PFSK-1 (cell line): ENCODE measurements at regions not wholly inside any gene's neighbourhood (a gene's known extent, or its start where the extent isn't known, plus 50 kb on each side); places are given as distances from the start of the nearest gene placed in this dataset.

Experiments
- FOXP2 ChIP-seq: optimal IDR thresholded peaks from 2 replicates; pipeline ENCODE3; 2011; ENCODE audit warnings: borderline replicate concordance, control low read depth, inconsistent platforms; ENCODE audit not compliant: insufficient read depth; ENCODE audit errors: extremely low read length, extremely low read depth
- POLR2AphosphoS5 ChIP-seq: IDR thresholded peaks from 2 replicates; pipeline ENCODE4 v1.6.1; 2012; ENCODE audit warnings: low read depth, mild to moderate bottlenecking, control low read depth, low read length, moderate library complexity
- REST ChIP-seq, 2 experiments: IDR thresholded peaks; 2 replicates each; pipeline versions ENCODE4 v1.6.1 to v1.8.0; 2011 to 2012; ENCODE audit warnings: low read depth in 2 of 2, low read length in 2 of 2, control low read depth in 1 of 2, inconsistent platforms in 1 of 2, mild to moderate bottlenecking in 1 of 2, moderate library complexity in 1 of 2; ENCODE audit not compliant: insufficient read depth in 1 of 2
- SIN3A ChIP-seq: IDR thresholded peaks from 2 replicates; pipeline ENCODE4 v1.6.1; 2012; ENCODE audit warnings: mild to moderate bottlenecking, low read length, moderate library complexity, borderline replicate concordance; ENCODE audit not compliant: insufficient read depth
- TAF1 ChIP-seq: IDR thresholded peaks from 2 replicates; pipeline ENCODE4 v1.6.1; 2012; ENCODE audit warnings: low read length, control low read depth, borderline replicate concordance; ENCODE audit not compliant: insufficient read depth

- TF ChIP-seq FOXP2 (no peak), TAF1 (no peak), REST (IDR thresholded peaks at IDR 0.05; ENCODE audit: insufficient read depth in 1 of 2, low read depth in 2 of 2, low read length in 2 of 2) (no peak), SIN3A (no peak), POLR2AphosphoS5 (no peak)
These were observed 981.7 kb downstream of the NR2F1-AS1 start for GRCh38 chr5:92599217-92599810.

GRCh38 chr5:92594031-92594430 lies 987.0 kb downstream of the NR2F1-AS1 start:
- no peak for TF ChIP-seq POLR2AphosphoS5
- TF ChIP-seq TAF1 = no peak
- TF ChIP-seq REST (IDR thresholded peaks at IDR 0.05; ENCODE audit: insufficient read depth in 1 of 2, low read depth in 2 of 2, low read length in 2 of 2) = no peak
- no peak for TF ChIP-seq SIN3A
- no peak for TF ChIP-seq FOXP2

GRCh38 chr5:92588876-92589275 lies 992.1 kb downstream of the NR2F1-AS1 start:
- TF ChIP-seq REST (IDR thresholded peaks at IDR 0.05; ENCODE audit: insufficient read depth in 1 of 2, low read depth in 2 of 2, low read length in 2 of 2) (no peak), SIN3A (no peak), POLR2AphosphoS5 (no peak), TAF1 (no peak), FOXP2 (no peak)

GRCh38 chr5:92581690-92582089 lies 999.3 kb downstream of the NR2F1-AS1 start:
- no peak for TF ChIP-seq TAF1
- TF ChIP-seq SIN3A = no peak
- no peak for TF ChIP-seq FOXP2
- no peak for TF ChIP-seq POLR2AphosphoS5
- TF ChIP-seq REST (IDR thresholded peaks at IDR 0.05; ENCODE audit: insufficient read depth in 1 of 2, low read depth in 2 of 2, low read length in 2 of 2) = no peak

- TF ChIP-seq TAF1 (no peak), POLR2AphosphoS5 (no peak), FOXP2 (no peak), SIN3A (no peak), REST (IDR thresholded peaks at IDR 0.05; ENCODE audit: insufficient read depth in 1 of 2, low read depth in 2 of 2, low read length in 2 of 2) (no peak)
These were observed 999.8 kb downstream of the NR2F1-AS1 start for GRCh38 chr5:92581249-92581648.
